GM12878 (cell line): ENCODE measurements at regions not wholly inside any gene's neighbourhood (a gene's known extent, or its start where the extent isn't known, plus 50 kb on each side); places are given as distances from the start of the nearest gene placed in this dataset.

ENCODE experiments used
- CTCF ChIP-seq, 3 experiments: IDR thresholded peaks in 2 of 3; conservative IDR thresholded peaks in 1 of 3; 2 replicates each; pipeline ENCODE4 v1.5.1; 2011; ENCODE audit warnings: low read depth in 3 of 3, low read length in 3 of 3, mild to moderate bottlenecking in 3 of 3, control low read depth in 2 of 3, moderate library complexity in 2 of 3, inconsistent platforms in 1 of 3, mixed read lengths in 1 of 3; ENCODE audit not compliant: control insufficient read depth in 2 of 3, insufficient read depth in 1 of 3; ENCODE audit errors: extremely low read depth in 1 of 3
- POLR2A ChIP-seq: IDR thresholded peaks from 2 replicates; pipeline ENCODE4 v1.6.1; 2011; ENCODE audit warnings: low read depth, mild to moderate bottlenecking, low read length
- POLR2AphosphoS5 ChIP-seq: IDR thresholded peaks from 2 replicates; pipeline ENCODE4 v1.6.1; 2011; ENCODE audit warnings: mild to moderate bottlenecking, low read length, inconsistent platforms
- ZBTB11 ChIP-seq: fragments of 450-650 bp; formaldehyde crosslinking; IDR thresholded peaks from 2 replicates; pipeline ENCODE4 v1.5.0; 2022; ENCODE audit warnings: mild to moderate bottlenecking, missing genetic modification characterization
- ZNF274 ChIP-seq: IDR thresholded peaks from one replicate; pipeline ENCODE4 v1.8.0; 2011; ENCODE audit not compliant: insufficient read length, insufficient read depth

- no peak for TF ChIP-seq CTCF (IDR thresholded peaks at IDR 0.05 in 2 of 3, conservative IDR thresholded peaks at IDR 0.05 in 1 of 3; ENCODE audit: control insufficient read depth in 2 of 3, extremely low read depth in 1 of 3, insufficient read depth in 1 of 3, low read depth in 3 of 3, low read length in 3 of 3)
- no peak for TF ChIP-seq ZBTB11 (CRISPR knock-in tag)
- TF ChIP-seq POLR2A, result no peak
- no peak for TF ChIP-seq POLR2AphosphoS5
- TF ChIP-seq ZNF274, result no peak
Measured at GRCh38 chr17:77420804-77421629, 280.2 kb downstream of the SEC14L1 start.
